D721Med (cell line): ENCODE measurements at regions not wholly inside any gene's neighbourhood (a gene's known extent, or its start where the extent isn't known, plus 50 kb on each side); places are given as distances from the start of the nearest gene placed in this dataset.

ENCODE experiments used
- DNase-seq: peaks from one replicate; pipeline ENCODE4 v3.0.0; 2011; ENCODE audit warnings: low spot score; ENCODE audit not compliant: insufficient read length
- FAIRE-seq: peaks from 2 replicates; lab custom pipeline; 2011; peaks lifted over from hg19 to GRCh38; lab: Jason Lieb, UNC
- CTCF ChIP-seq: IDR thresholded peaks from 2 replicates; pipeline ENCODE4 v1.5.1; 2012; ENCODE audit warnings: mild to moderate bottlenecking, control low read depth; ENCODE audit not compliant: insufficient read depth; ENCODE audit errors: missing control alignments

GRCh38 chr6:145318952-145319351 lies 416.4 kb downstream of the EPM2A start:
- DNase-seq (no peak), FAIRE-seq (no peak)
- TF ChIP-seq CTCF, result no peak

- no peak for FAIRE-seq
- no peak for DNase-seq
- no peak for TF ChIP-seq CTCF
Observed at GRCh38 chr6:145319605-145320004, 415.7 kb downstream of the EPM2A start.

GRCh38 chr6:145323646-145324045 lies 411.7 kb downstream of the EPM2A start:
- TF ChIP-seq CTCF, result no peak
- DNase-seq (no peak), FAIRE-seq (no peak)

GRCh38 chr6:145327586-145327985 lies 407.7 kb downstream of the EPM2A start:
- TF ChIP-seq CTCF, result no peak
- no peak for DNase-seq
- FAIRE-seq, result no peak

GRCh38 chr6:145329257-145329656 lies 406.1 kb downstream of the EPM2A start:
- no peak for TF ChIP-seq CTCF
- FAIRE-seq, result no peak
- DNase-seq, result no peak

GRCh38 chr6:145331066-145331465 lies 404.3 kb downstream of the EPM2A start:
- no peak for TF ChIP-seq CTCF
- no peak for FAIRE-seq
- no peak for DNase-seq

- DNase-seq (no peak), FAIRE-seq (no peak)
- TF ChIP-seq CTCF, result no peak
Observed at GRCh38 chr6:145332011-145332410, 403.3 kb downstream of the EPM2A start.
